ENCODE measurements at regions not wholly inside any gene's neighbourhood (a gene's known extent, or its start where the extent isn't known, plus 50 kb on each side); places are given as distances from the start of the nearest gene placed in this dataset.
A peak's percentile ranks its signal among the peaks of the same experiment; 100 is the strongest.

DNA sequence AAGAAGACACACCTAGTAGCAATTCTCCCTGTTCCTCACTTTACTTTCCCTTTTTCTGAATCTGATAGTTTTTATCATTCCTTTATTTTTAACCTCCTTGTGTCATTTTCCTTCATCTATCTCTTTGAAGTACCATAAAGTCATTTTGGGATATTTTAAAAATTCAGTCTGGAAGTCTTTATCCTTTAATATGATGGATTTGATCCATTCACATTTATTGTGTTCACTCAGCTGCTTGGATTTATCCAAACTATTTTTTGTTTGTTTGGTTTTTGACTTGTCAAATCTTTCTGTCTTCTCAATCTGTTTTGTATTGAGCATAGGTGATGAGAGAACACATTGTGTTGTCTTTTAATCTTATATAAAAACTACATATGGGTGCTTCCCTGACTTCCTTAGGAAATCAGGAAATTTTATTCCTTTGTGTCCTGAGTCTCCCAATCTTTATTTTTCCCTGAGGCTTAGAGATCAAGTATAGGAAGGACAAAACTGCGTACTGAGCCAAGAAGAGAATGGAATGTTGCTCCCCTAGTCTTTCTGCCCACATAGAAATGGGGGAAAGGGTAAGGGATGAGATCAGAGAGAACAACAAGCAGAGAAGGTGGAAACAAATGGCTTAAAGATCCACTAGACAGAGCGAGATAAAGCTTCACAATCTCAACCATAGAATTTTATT is 132.7 kb upstream of the HABP2 start:
- DNase-seq (ENCODE audit: low spot score), result no peak

DNA sequence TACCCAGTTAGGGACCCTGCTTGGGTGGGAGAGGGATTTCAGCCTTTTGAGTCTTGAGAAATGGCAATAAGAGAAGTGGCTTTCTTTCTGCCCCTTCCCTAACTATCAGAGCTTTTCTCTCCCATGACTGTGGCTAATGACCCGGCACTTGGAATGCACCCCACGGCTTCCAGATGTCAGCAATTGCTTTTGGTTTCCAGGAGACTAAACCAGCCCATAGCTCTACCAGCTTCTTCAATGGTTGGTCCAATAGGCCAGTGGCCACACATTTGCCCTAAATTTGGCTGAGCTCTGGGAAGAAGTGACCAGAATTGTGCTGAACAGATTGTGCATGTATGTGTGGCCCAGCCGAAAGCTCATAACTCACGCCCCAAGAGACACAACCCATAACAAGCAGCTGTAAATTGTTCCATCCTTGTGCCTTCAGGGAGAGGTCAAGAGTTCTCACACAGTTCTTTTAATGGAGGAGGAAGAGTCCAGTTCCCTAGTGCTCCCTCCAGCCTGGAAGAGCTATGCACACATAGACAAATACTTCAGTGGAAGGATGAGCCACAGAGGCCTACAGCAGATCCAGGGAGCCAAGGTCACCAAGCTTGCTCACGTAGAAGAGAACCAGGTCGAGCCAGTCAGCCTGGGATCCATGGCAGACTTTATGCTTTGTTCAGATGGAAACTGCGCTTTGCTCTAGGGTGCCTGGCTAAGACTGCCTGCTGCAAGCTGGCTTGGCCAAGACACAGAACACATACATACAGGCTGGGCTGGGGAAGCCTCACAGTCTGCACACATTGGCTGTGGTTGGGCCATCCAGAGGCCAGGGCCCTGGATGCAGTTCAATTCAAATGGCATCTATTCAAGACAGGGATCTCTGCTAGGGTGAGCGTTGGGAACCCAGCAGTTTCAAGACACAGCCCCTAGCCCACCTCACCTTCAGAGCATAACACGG is 131.8 kb upstream of the HABP2 start:
- no peak for DNase-seq (ENCODE audit: low spot score)

DNA sequence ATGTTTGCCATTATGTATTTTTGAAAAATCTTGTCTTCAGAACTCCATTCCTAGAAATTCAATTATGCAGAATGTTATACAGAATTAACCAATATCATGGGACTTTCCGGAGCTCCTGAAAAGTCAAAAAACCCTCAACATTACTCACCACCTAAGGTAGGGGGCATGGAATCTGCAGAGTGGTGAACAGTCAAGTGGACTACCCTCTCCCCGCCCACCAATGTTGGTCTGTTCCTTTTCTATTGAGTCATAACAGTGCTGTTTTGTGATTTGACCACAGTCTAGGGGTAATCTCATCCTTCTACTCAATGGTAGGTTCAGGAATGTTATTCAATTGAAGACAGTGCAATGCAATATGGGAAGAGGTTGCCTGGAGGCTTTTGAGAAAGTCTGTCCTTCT is 130.5 kb upstream of the HABP2 start:
- no peak for DNase-seq (ENCODE audit: low spot score)

DNA sequence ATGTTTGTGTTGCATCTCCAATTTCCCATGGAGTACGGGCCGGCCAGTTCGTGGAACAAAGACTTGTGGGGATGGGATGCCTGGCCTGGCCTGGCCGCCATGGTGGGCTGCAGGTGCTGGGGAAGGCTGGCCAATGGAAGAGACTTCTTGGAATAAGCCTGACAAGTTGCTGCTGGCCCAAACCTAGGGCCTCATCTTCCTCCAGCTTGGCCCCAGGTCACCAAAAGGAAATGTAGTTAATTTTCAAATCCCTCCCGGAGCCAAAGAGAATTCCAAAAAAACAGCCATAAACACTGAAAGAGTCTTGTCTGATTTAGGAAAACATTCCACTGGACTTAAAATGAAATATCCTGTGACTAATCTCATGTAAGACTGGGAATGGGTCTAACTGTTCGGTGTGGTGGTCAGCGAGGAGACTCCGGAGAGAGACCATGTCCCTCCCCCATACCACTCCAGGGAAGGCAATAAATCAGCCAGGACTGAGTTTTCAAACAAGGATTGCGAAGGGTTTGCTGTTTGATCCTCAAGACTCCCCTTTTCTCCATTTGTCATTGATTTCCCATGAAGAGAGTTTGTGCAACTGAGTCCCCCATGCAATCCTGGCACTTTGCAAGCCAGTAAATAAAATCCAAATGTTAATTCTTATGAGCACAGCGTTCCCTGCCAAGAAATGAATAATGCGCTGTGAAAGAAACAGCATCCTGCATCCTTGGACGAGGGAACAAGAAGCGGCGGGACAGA is 128.7 kb upstream of the HABP2 start:
- DNase-seq (ENCODE audit: low spot score), result no peak

DNA sequence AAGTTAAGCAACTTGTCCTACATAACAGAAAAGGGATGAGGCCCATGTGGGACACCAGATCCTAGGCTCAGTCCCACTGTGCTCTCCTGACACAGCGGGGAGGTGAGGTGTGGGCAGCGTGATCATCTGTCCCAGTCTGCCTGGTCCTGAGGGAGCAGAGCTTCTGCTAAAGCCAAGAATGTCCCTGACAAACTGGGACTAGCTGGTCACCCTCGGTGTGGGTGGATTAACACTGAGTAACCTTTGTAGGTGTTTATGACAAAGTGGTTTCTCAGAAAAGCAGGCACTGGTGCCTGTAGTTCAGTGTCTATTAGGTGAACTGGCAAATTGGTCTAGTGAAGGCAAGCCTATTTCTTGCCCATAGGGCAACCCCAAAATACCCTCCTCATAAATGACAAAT is 127.8 kb upstream of the HABP2 start:
- DNase-seq (ENCODE audit: low spot score), result no peak

DNA sequence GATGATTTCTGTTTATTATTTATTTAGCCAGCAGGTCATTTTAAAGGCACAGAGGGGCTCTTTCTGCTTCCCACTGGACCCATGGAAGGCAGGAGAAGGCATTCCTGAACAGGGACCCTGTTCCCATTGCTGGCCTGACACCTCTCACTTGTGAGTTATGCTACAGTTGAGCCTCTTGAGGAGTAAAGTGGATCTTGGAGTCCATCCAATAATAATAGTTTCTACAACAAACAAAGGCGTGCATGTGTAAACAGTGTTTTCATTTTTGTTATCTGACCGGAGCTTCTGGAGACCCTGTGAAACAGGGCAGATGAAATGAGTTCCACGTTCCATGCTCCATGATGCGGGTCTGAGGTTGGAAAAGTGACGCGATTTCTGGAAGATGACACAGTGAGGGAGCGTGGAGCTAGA is 127.3 kb upstream of the HABP2 start:
- DNase-seq (ENCODE audit: low spot score), result peak; percentile 45

DNA sequence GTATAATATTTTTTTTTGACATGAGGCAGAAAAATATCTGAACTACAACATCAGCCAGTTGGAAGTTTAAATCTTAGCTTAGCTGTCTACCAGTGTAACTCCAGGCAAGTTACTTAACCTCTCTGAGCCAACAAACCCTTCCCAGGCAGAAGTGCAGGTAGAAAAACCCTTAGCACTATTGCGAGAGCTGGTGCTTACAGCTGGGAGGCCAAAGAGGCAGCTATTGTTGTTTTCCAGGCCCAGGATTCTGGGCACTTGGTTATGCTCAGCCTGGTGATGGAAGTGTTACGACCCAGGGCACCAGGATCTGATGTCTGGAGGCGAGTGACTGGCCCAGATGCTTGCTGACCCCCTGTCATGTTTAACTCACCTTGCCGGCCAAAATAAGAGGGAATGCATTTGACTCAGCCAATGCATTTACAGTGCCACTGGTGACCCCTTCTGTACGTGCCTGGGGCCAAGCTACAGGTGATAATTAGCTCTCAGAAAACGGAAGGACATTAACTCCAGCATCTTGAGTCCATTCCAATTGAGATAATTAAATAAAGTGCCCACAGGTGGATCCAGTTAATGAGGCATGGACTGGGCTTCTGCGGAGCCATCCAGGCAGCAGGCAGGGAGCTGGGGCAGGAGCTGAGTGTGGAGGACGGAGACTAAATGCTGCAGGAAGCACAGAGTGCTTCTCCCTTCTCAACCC is 126.5 kb upstream of the HABP2 start:
- no peak for DNase-seq (ENCODE audit: low spot score)

DNA sequence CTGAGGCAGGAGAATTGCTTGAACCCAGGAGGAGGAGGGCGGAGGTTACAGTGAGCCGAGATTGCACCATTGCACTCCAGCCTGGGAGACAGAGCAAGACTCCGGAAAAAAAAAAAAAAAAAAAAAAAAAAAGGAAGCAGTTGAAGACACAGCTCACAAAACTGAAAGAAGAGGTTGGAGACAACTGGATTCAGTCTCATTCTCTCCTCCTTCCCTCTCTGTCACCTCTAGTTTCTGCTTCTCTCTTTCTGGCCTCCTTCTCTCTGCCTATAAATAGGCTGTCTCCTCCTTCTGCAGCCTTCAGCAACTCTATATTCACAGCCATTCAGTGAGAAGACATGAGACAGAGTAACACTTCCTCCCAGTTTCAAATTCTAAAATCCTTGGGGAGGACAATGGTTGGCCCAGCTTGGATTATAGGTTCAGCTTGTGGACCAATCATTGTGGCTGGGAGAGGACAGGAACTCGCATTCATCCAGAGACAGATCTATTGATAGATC is 125.6 kb upstream of the HABP2 start:
- DNase-seq (ENCODE audit: low spot score), result no peak

DNA sequence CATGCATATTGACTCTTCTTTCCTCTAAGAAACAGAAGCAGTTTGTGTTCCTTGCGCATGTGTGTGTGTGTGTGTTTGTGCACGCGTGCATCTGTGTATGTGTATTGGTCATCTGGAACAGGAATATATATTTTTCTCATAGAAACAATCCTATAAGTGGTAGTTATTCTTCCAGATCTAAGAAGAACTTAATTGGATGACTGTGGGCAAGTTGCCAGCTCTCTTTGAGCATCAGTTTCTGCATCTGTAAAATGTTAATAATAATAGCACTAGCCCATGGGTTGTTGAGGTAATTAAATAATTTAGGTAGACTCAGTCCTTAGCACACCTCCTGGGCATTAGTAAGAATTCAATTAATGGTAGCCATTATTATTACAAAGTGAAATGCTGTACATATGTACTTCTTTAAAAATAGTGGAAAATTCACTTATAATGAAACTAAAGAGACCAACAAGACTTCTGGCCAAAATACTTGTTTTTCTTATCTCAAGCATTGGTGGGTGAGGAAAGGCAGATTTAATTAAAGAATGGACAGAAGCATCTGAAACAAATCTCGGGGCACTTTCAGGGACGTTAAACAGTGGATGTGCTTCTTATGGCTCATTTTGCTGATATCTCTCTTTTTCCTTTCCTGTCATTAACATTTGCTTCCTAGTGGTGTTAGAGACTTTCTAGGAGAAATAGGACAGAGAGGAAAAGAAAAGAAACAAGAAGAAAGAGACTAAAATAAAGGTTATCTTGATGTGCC is 124.9 kb upstream of the HABP2 start:
- no peak for DNase-seq (ENCODE audit: low spot score)

DNA sequence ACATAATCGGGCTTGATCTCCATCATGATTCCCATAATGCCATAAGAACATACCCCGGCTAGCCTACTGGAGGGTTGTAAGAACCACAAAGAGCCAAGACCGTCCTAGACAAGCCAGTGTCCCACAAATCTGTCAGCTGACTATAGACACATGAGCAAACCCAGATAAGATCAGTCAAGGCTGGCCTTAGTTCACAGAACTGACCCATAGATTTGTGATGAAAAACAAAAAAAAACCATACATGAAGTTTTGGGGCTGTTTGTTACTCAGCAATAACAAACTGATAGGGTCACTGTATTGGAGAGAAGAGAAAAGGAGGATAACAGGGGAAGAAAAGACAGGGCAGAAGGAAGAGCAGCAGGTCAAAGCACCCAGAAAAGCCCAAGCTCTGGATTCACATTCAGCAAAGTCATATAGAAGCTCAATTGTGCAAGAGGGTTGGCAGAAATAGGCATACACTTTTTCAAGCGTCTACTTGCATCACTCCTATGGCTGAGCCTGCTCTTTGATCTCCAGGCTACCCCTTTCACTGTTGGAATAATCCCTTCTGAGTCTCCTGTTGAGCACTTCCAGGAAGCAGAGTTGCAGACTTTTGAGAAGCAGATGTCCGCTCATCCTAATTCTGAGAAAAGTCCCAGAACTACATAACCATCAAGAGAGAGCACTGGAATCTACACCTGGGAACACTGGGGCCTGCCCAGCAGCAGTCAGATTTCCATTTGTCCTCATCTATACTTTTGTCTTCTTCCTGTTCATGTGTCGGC is 122.0 kb upstream of the HABP2 start:
- DNase-seq (ENCODE audit: low spot score), result no peak

DNA sequence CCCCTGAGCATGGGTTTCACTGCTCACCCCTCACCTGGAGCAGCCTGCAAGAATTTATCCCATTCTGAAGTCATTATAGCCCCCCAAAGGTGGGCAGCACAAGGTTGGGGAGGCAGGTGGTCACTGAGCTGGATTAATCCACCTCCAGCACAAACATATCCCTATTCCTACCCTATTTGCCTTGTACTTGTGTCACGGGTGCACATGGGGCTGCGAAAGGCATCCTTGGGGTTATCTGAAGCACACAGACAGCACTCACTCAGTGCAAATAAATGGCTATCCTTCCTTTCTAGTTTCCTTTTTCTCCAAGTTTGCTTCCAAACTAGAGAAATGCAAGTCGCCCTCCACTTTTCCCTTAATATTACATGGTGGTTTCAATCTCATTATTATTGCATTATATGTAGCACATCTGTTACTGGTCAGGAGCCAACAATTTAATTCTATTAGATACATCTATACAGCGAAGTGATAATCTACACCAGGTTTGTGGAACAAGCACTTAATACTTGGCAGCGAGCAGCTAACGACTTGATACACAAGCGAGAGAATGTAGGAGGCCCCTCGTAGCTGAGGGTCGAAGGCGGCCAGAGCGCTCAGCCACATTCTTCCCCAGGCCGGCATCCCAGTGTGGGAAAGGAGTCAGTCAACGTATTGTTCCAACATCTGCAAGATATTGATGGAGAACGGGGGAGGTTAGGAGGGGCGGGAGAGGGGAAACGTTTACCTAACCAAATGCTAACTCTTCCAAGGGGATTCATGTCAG is 121.3 kb upstream of the HABP2 start:
- DNase-seq (ENCODE audit: low spot score), result no peak

DNA sequence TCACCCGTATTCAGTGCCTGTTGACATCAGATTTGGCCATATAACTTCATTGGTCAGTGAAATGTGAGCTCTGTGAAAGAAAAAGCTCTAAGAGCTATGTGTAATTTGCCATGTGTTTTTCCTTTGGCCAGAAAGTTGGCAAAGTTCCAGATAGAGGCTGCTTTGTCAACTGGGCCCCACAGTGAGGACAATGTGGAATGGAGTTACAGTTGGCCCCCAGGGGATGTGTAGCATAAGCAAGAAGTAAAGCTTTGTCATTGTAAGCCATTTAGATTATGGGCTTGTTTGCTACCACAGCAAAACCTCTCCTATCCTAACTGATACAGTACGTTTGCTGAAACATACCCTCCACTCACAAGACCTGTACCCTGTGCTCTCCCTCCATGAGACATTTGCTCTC is 119.1 kb upstream of the HABP2 start:
- no peak for DNase-seq (ENCODE audit: low spot score)

DNA sequence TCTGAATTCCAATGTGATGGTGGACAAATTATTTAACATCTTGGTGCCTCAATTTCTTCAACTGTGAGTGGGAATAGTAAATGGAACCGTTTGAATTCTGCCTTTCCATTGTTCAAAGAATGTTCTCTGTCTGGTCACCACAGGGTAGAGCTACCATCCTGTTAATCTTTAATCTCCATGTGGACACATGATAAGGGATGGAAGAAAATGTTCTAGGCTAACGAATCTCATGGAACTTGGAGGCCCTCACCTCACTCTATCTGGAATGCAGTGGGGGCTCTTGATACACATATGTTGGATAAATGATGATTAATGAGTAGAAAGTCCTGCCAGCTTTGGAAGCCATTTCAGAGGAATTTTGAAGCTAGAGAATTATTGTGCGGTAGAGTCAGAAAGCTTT is 118.5 kb upstream of the HABP2 start:
- no peak for DNase-seq (ENCODE audit: low spot score)

DNA sequence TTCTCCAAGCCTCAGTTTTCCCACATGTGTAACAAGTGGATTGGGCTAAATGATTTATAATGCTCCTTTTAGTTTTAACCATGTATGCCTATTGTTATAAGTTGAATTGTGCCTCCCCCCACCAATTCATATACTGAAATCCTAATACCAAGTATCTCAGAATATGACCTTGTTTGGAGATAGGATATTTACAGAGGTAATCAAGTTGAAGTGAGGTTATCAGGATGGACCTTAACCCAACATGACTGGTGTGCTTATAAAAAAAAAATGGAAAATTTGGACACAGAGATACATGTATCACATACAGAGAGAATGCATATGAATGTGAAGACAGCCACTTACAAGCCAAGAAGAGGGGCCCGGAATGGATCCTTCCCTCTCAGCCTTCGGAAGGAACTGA is 117.9 kb upstream of the HABP2 start:
- no peak for DNase-seq (ENCODE audit: low spot score)

DNA sequence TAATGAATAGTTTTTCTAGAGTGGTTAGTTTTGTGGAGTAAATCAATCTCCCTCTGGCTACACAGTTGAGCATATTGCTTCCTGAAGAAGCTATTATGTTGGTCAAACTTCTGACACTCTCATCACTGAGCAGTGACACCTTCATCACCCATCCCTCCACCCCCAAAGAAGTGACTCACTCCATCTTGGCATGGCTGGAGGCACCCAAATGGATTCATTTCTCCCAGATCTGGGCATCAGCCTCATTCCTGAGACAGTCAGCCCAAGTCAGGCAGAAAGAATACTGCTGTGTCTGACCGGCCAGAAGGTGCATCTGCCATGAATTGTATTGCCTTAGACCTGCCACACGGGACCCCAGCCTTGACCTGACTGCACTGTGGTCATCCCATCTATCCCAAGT is 117.0 kb upstream of the HABP2 start:
- no peak for DNase-seq (ENCODE audit: low spot score)

DNA sequence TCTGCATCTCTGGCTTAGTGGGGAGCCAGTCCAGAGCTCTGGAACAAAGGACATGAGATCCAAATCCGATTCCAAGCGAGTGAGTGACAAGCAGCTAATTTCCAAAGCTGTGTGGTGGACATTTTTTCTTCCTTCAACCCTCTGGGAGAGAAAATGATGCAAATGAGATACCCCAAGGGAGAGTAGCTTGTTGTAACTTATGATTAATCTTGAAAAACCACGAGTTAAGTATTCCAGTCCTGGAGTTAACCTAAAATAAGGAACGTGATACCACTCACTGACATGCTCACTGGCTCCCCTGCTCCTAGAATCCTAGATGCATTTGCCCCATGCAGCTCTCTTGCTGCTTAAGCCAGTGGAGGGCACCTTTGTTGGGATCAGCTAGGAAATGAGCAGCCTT is 116.0 kb upstream of the HABP2 start:
- DNase-seq (ENCODE audit: low spot score), result no peak

DNA sequence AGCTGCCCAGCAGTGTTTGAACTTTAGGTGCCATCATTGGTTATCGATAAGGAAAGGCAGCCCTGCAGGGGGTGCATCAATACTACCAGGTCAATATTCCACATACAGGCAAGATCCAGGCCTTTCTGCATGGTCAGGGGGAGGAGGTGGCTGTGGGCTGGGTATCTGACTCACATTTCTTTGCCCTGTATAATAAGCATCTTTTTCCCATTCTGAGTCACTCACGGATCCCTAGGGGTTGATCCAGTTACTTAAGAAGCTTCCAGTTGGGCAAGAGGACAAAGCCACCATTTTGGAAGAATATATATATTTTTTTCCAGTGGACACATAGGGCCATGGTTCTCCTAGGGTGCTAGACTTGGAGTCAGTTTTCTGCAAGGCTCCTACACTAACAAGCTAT is 114.2 kb upstream of the HABP2 start:
- DNase-seq (ENCODE audit: low spot score), result no peak

DNA sequence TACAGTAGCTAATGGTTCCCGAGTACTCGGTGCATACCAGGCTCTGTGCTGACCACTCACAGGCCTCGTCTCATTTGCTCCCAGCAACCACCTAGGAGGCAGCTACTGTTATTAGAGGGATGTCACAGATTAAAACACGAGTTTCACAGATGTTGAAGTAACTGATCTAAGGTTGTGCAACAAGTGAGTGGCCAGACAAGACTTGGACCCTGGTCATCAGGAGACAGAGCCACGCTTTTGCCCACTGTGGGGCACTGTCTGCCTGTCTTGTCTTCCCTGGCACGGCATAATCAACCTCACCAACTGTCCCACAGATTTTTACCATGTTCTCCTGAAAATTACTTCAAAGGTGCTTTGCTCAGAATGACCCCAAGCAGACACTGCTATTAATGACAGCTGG is 111.6 kb upstream of the HABP2 start:
- no peak for DNase-seq (ENCODE audit: low spot score)

DNA sequence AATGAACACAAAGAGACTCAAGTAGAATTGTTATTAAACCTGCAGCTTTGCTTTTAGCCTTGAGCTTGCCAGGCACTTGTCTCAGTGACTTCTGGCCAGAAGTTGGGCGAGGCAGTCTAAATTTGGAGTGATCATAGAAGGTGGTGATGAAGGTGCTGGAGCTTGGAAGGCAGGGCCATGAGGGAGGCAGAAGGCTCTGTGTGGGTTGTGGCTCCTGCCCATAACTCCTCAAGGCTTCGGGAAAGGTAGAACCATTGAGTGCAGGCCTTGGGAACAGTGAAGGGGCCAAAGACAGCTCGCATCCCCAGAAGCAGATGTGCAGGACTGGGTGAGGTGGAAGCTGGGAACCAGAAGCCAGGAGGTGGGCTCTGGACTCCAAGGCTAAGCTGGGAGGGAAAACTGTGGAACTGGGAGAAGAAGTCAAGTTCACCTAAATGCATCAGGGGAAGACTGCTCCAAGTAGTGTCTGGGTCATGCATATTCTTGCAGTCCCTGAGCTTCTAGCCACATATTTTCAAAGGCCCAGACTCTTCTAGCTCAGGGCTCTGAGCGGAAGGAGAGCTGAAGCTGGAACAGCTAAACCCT is 111.1 kb upstream of the HABP2 start:
- DNase-seq (ENCODE audit: low spot score), result no peak

Data from LoVo (cell line).